Ovary (tissue), 3 donors: ENCODE measurements at regions not wholly inside any gene's neighbourhood (a gene's known extent, or its start where the extent isn't known, plus 50 kb on each side); places are given as distances from the start of the nearest gene placed in this dataset.

Experiments
- CTCF ChIP-seq, 3 donors: fragments of 450-650 bp in 2 of 3; fragments of 200-600 bp in 1 of 3; IDR thresholded peaks; one replicate each; pipeline versions ENCODE4 v1.5.1 to v1.8.0; 2016 to 2022; ENCODE audit warnings: antibody characterized with exemption in 3 of 3, mild to moderate bottlenecking in 1 of 3
- EP300 ChIP-seq: sonication (generic); formaldehyde crosslinking; IDR thresholded peaks from one replicate; pipeline ENCODE4 v1.6.1; 2017; ENCODE audit warnings: antibody characterized with exemption
- POLR2A ChIP-seq: fragments of 450-650 bp; IDR thresholded peaks from one replicate; pipeline ENCODE4 v1.6.1; 2017; ENCODE audit warnings: antibody characterized with exemption, mild to moderate bottlenecking, moderate library complexity
- donor health status: DM: no; HTN: no; CAD: no.

GRCh38 chr1:189628857-189629256 is 848.8 kb downstream of the BRINP3 start:
- no peak for TF ChIP-seq POLR2A
- TF ChIP-seq CTCF (IDR thresholded peaks at IDR 0.05), result no peak
- TF ChIP-seq EP300, result no peak
